Breast epithelium (tissue), 3 donors: ENCODE measurements at regions not wholly inside any gene's neighbourhood (a gene's known extent, or its start where the extent isn't known, plus 50 kb on each side); places are given as distances from the start of the nearest gene placed in this dataset.

Source experiments
- CTCF ChIP-seq, 3 donors: fragments of 450-650 bp; IDR thresholded peaks; one replicate each; pipeline ENCODE4 v1.5.1; 2016 to 2017; ENCODE audit warnings: antibody characterized with exemption in 3 of 3, mild to moderate bottlenecking in 3 of 3, moderate library complexity in 3 of 3
- POLR2A ChIP-seq: fragments of 450-650 bp; IDR thresholded peaks from one replicate; pipeline ENCODE4 v1.6.1; 2016; ENCODE audit warnings: antibody characterized with exemption, mild to moderate bottlenecking, moderate library complexity

- TF ChIP-seq CTCF (IDR thresholded peaks at IDR 0.05), result no peak
- no peak for TF ChIP-seq POLR2A
Measured at GRCh38 chr1:189764391-189765320, 713.0 kb downstream of the BRINP3 start.
